IMR-90 (cell line): ENCODE measurements at regions not wholly inside any gene's neighbourhood (a gene's known extent, or its start where the extent isn't known, plus 50 kb on each side); places are given as distances from the start of the nearest gene placed in this dataset.

Experiments
- ATAC-seq: fragments of 200-7000 bp; cut with Tn5 transposase; 2 replicates; pipeline ENCODE4 v1.9.1; 2020; ENCODE audit warnings: low read depth, mild to moderate bottlenecking, moderate library complexity
- BruUV-seq: library from RNA; stranded (reverse); fragments of 400-500 nt; replicated peaks from 2 replicates; lab custom pipeline; 2021; lab: Mats Ljungman, UMichigan
- CTCF ChIA-PET: fragments of 300-600 bp; formaldehyde crosslinking; extraction: SDS; loops from one replicate; lab custom pipeline; 2021; ENCODE audit warnings: antibody characterized with exemption; lab: Yijun Ruan, JAX
- POLR2A ChIA-PET: fragments of 300-600 bp; sonication (Branson Sonifier 250); formaldehyde crosslinking; loops from one replicate; lab custom pipeline; 2022; ENCODE audit warnings: antibody characterized with exemption; ENCODE audit not compliant: unreplicated experiment; lab: Charles Lee
- DNase-seq: peaks from one replicate; pipeline ENCODE4 v3.0.0; 2013
- H2AFZ ChIP-seq: replicated peaks from 2 replicates; pipeline ENCODE3; 2013; ENCODE audit warnings: low read length, mild to moderate bottlenecking; ENCODE audit not compliant: poor library complexity
- H2AK5ac ChIP-seq: 2 replicates; pipeline ENCODE4 v1.6.1; 2013; ENCODE audit warnings: low read depth, low read length, inconsistent platforms
- H2AK9ac ChIP-seq: replicated peaks from 2 replicates; pipeline ENCODE3; 2013; ENCODE audit warnings: mild to moderate bottlenecking, low read depth, low read length, moderate library complexity; ENCODE audit not compliant: poor library complexity
- H2BK120ac ChIP-seq: 2 replicates; pipeline ENCODE4 v1.6.1; 2013; ENCODE audit warnings: low read depth, low read length, inconsistent platforms
- H2BK15ac ChIP-seq: 3 replicates; pipeline ENCODE4 v1.6.1; 2013; ENCODE audit warnings: low read depth, low read length, inconsistent platforms
- H2BK20ac ChIP-seq: 2 replicates; pipeline ENCODE4 v1.6.1; 2013; ENCODE audit warnings: low read depth, mild to moderate bottlenecking, inconsistent platforms, low read length, moderate library complexity
- H2BK5ac ChIP-seq: 2 replicates; pipeline ENCODE4 v1.6.1; 2013; ENCODE audit warnings: mild to moderate bottlenecking, low read depth, low read length, inconsistent platforms; ENCODE audit not compliant: poor library complexity, severe bottlenecking
- H3K14ac ChIP-seq: replicated peaks from 2 replicates; pipeline ENCODE4 v1.6.1; 2013; ENCODE audit warnings: low read depth, low read length, inconsistent platforms
- H3K18ac ChIP-seq: 2 replicates; pipeline ENCODE4 v1.6.1; 2013; ENCODE audit warnings: low read depth, low read length, control low read depth
- H3K23ac ChIP-seq: 2 replicates; pipeline ENCODE4 v1.6.1; 2013; ENCODE audit warnings: low read depth, low read length, inconsistent platforms
- H3K27ac ChIP-seq: 2 replicates; pipeline ENCODE4 v1.5.1; 2013; ENCODE audit warnings: mild to moderate bottlenecking, control low read depth, low read length; ENCODE audit not compliant: insufficient read depth
- H3K27me3 ChIP-seq: 2 replicates; pipeline ENCODE4 v1.6.1; 2013; ENCODE audit warnings: low read length; ENCODE audit not compliant: control insufficient read depth, insufficient read depth
- H3K36me3 ChIP-seq: 2 replicates; pipeline ENCODE4 v1.6.1; 2013; ENCODE audit warnings: low read length, mixed read lengths; ENCODE audit not compliant: control insufficient read depth, insufficient read depth
- H3K4ac ChIP-seq: 2 replicates; pipeline ENCODE4 v1.6.1; 2013; ENCODE audit warnings: low read depth, low read length, inconsistent platforms
- H3K4me1 ChIP-seq: 2 replicates; pipeline ENCODE4 v1.6.1; 2013; ENCODE audit warnings: low read length, mixed read lengths; ENCODE audit not compliant: control insufficient read depth, insufficient read depth
- H3K4me2 ChIP-seq: 2 replicates; pipeline ENCODE4 v1.6.1; 2013; ENCODE audit warnings: low read depth, mild to moderate bottlenecking, control low read depth, low read length, moderate library complexity
- H3K4me3 ChIP-seq: 2 replicates; pipeline ENCODE4 v1.5.1; 2013; ENCODE audit warnings: low read depth, mild to moderate bottlenecking, control low read depth, low read length, moderate library complexity; ENCODE audit not compliant: insufficient read depth
- H3K56ac ChIP-seq: 2 replicates; pipeline ENCODE4 v1.6.1; 2013; ENCODE audit warnings: low read length, inconsistent platforms; ENCODE audit not compliant: insufficient read depth; ENCODE audit errors: extremely low read depth
- H3K79me1 ChIP-seq, 2 experiments: 2 replicates each; pipeline ENCODE4 v1.6.1; 2013; ENCODE audit warnings: low read length in 2 of 2, inconsistent platforms in 1 of 2, low read depth in 1 of 2
- H3K9ac ChIP-seq: 2 replicates; pipeline ENCODE4 v1.6.1; 2013; ENCODE audit warnings: low read depth, low read length, control low read depth
- H3K9me1 ChIP-seq: 2 replicates; pipeline ENCODE4 v1.6.1; 2013; ENCODE audit warnings: low read length, inconsistent platforms; ENCODE audit not compliant: insufficient read depth
- H3K9me3 ChIP-seq: 2 replicates; pipeline ENCODE4 v1.6.1; 2013; ENCODE audit warnings: low read length; ENCODE audit not compliant: control insufficient read depth, insufficient read depth
- H4K20me1 ChIP-seq: 2 replicates; pipeline ENCODE4 v1.6.1; 2013; ENCODE audit warnings: low read length, inconsistent platforms; ENCODE audit not compliant: insufficient read depth
- H4K5ac ChIP-seq: 2 replicates; pipeline ENCODE4 v1.6.1; 2013; ENCODE audit warnings: mild to moderate bottlenecking, low read depth, low read length, control low read depth
- H4K8ac ChIP-seq, 2 experiments: 2 replicates each; pipeline ENCODE4 v1.6.1; 2013; ENCODE audit warnings: low read depth in 2 of 2, low read length in 2 of 2, control low read depth in 1 of 2, inconsistent platforms in 1 of 2
- H4K91ac ChIP-seq: 2 replicates; pipeline ENCODE4 v1.6.1; 2013; ENCODE audit warnings: low read depth, low read length, inconsistent platforms; ENCODE audit not compliant: insufficient read depth
- BHLHE40 ChIP-seq: fragments of 150-350 bp; IDR thresholded peaks from 2 replicates; pipeline ENCODE4 v1.6.1; 2016; ENCODE audit warnings: mild to moderate bottlenecking, low read depth, low read length
- CEBPB ChIP-seq: IDR thresholded peaks from 2 replicates; pipeline ENCODE4 v1.6.1; 2012; ENCODE audit warnings: low read depth, low read length, improper control_type of control experiment
- MXI1 ChIP-seq: IDR thresholded peaks from 2 replicates; pipeline ENCODE4 v1.6.1; 2012; ENCODE audit warnings: low read depth, mild to moderate bottlenecking, low read length, moderate library complexity, borderline replicate concordance
- POLR2A ChIP-seq: IDR thresholded peaks from 2 replicates; pipeline ENCODE4 v1.6.1; 2012; ENCODE audit warnings: mild to moderate bottlenecking, low read depth, low read length
- RCOR1 ChIP-seq: IDR thresholded peaks from 2 replicates; pipeline ENCODE4 v1.6.1; 2012; ENCODE audit warnings: mild to moderate bottlenecking, low read length, improper control_type of control experiment; ENCODE audit not compliant: insufficient replicate concordance
- WGBS, 2 experiments: methylation state at CpG; one replicate each; pipeline versions ENCODE4 v1.1.5 to v1.1.7; 2013; ENCODE audit warnings: missing lambda C conversion rate in 2 of 2; ENCODE audit not compliant: insufficient read length in 1 of 2; ENCODE audit errors: extremely low coverage in 2 of 2; 5-methylcytosine and 5-hydroxymethylcytosine counted together
- dilution Hi-C: fragments of 300-500 bp; cut with HindIII; formaldehyde crosslinking; loops from one replicate; pipeline ENCODE4 v1.14.3; 2018; ENCODE audit warnings: low sequenced_read_pairs; ENCODE audit not compliant: unreplicated experiment
- in situ Hi-C: fragments of 300-500 bp; cut with MboI; formaldehyde crosslinking; loops from 3 replicates; pipeline ENCODE4 v1.14.3; 2019; ENCODE audit warnings: low sequenced_read_pairs, inconsistent platforms, mixed read lengths
- intact Hi-C: fragments of 100-400 bp; cut with micrococcal nuclease; formaldehyde crosslinking; loops from 2 replicates; pipeline ENCODE4 v1.10.0; 2022
- TF ChIP-seq, protein P1 (sequence below): conservative IDR thresholded peaks from 2 replicates; pipeline ENCODE4 v1.5.1; 2012; ENCODE audit warnings: mild to moderate bottlenecking, low read depth, low read length, improper control_type of control experiment

DNA sequence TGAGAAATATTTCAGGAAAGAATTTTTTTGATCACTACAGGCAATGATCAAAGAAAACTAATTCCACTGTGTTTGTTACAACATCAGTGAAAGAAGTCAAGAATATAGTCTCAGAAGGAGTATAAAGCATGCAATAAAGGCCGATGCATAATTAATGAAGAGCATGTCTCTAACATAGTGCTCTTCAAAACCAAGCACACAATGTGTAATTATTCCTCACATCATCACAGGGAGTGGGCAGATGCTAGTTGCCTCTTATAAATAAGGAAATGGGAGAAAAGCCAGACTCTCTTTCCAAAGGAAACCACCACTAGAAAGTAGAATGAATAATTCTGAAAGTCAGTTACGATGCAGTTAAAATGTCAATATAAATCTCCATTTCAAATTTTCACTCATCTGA, 220.1 kb downstream of the TEX36 start:
- Histone ChIP-seq H2AK5ac (no peak overlapping the region), H3K27ac (no peak overlapping the region), H2BK20ac (no peak overlapping the region), H2BK5ac (no peak overlapping the region), H4K91ac (no peak overlapping the region), H3K79me1 (no peaks in the 10 kb centered on the region), H2AFZ (no peak overlapping the region), H3K18ac (no peak overlapping the region), H3K4ac (no peak overlapping the region), H4K20me1 (no peaks in the 10 kb centered on the region), H3K4me1 (no peaks in the 10 kb centered on the region), H2BK120ac (no peak overlapping the region), H3K36me3 (no peaks in the 10 kb centered on the region), H3K14ac (no peak overlapping the region), H3K9ac (no peak overlapping the region), H3K23ac (no peak overlapping the region), H2BK15ac (no peak overlapping the region), H3K9me1 (no peaks in the 10 kb centered on the region), H4K8ac (no peak overlapping the region), H3K56ac (no peak overlapping the region), H3K9me3 (no peaks in the 10 kb centered on the region), H4K5ac (no peak overlapping the region), H3K27me3 (no peaks in the 10 kb centered on the region; the same call in 1 of the 2 replicates), H3K4me3 (no peak overlapping the region), H2AK9ac (no peak overlapping the region), H3K4me2 (no peak overlapping the region)
- DNase-seq (no peak), ATAC-seq (no peak)
- intact Hi-C loops: no loop called here
- dilution Hi-C loops: no loop called here
- TF ChIP-seq POLR2A: no peak
- TF ChIP-seq, protein P1, sequence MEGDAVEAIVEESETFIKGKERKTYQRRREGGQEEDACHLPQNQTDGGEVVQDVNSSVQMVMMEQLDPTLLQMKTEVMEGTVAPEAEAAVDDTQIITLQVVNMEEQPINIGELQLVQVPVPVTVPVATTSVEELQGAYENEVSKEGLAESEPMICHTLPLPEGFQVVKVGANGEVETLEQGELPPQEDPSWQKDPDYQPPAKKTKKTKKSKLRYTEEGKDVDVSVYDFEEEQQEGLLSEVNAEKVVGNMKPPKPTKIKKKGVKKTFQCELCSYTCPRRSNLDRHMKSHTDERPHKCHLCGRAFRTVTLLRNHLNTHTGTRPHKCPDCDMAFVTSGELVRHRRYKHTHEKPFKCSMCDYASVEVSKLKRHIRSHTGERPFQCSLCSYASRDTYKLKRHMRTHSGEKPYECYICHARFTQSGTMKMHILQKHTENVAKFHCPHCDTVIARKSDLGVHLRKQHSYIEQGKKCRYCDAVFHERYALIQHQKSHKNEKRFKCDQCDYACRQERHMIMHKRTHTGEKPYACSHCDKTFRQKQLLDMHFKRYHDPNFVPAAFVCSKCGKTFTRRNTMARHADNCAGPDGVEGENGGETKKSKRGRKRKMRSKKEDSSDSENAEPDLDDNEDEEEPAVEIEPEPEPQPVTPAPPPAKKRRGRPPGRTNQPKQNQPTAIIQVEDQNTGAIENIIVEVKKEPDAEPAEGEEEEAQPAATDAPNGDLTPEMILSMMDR: no peak
- TF ChIP-seq MXI1: no peak
- no peak for TF ChIP-seq BHLHE40
- no peak for TF ChIP-seq RCOR1
- TF ChIP-seq CEBPB: no peak
- WGBS, 2 experiments: no CpG with 5 or more reads among the region's 2 CpGs
- CTCF ChIA-PET: no interaction called here
- no TSS peak for BruUV-seq
- POLR2A ChIA-PET: no interaction called here
- in situ Hi-C loops: no loop called here
